GF-D8 (cell line): ENCODE measurements at regions not wholly inside any gene's neighbourhood (a gene's known extent, or its start where the extent isn't known, plus 50 kb on each side); places are given as distances from the start of the nearest gene placed in this dataset.
"Not testable (repeated sequence)": the region's sequence is repeated elsewhere in the genome, so short reads cannot be mapped to it uniquely, and the experiment has no call there.

ENCODE experiments used
- DNase-seq: peaks from one replicate; lab custom pipeline; 2025; lab: John Stamatoyannopoulos, UW

DNA sequence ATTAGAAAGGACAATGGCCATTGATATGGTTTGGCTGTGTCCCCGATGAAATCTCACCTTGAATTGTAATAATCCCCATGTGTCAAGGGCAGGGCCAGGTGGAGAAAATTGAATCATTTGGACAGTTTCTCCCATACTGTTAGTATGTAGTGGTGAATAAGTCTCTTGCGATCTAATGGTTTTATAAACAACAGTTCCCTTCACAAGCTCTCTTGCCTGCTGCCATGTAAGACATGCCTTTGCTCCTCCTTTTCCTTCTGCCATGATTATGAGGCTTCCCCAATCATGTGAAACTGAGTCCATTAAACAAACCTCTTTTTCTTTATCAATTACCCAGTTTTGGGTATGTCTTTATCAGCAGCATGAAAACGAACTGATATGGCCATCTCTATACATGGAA lies 302.7 kb downstream of the SFMBT2 start:
- DNase-seq, result no peak

- no peak for DNase-seq
These were observed 303.5 kb downstream of the SFMBT2 start for GRCh38 chr10:7107285-7107684.

DNA sequence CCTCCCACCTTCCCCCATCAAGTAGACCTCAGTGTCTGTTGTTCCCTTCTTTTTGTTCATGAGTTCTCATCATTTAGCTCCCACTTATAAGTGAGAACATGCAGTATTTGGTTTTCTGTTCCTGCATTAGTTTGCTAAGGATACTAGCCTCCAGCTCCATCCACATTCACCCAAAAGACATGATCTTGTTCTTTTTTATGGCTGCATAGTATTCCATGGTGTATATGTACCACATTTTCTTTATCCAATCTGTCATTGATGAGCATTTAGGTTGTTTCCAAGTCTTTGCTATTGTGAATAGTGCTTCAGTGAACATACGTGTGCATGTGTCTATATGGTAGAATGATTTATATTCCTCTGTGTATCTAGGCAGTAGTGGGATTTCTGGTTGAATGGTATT lies 306.5 kb downstream of the SFMBT2 start:
- DNase-seq, result not testable (repeated sequence)

- no peak for DNase-seq
These were observed 308.1 kb downstream of the SFMBT2 start for GRCh38 chr10:7102557-7103349.

GRCh38 chr10:7102084-7102483 lies 308.8 kb downstream of the SFMBT2 start:
- no peak for DNase-seq

DNA sequence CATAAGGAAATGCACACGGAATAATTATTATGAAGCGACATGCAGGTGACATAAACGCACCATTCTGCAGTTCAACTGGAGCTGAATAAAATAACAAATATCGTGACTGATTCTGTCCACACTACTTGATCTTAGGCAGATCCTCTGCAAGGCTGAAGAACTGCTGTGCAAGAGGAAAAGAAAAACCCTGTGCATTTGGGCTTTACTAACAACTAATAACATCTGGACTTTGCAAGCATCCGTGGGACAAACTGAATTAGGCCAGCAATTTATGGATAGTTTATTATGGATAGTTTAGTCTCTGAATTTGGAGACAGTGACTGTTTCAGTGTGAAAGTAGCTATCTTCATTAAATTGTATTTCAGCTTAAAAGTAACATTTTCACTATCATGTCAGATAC lies 309.4 kb downstream of the SFMBT2 start:
- DNase-seq, result no peak

GRCh38 chr10:7100032-7100702 lies 310.7 kb downstream of the SFMBT2 start:
- DNase-seq, result no peak

DNA sequence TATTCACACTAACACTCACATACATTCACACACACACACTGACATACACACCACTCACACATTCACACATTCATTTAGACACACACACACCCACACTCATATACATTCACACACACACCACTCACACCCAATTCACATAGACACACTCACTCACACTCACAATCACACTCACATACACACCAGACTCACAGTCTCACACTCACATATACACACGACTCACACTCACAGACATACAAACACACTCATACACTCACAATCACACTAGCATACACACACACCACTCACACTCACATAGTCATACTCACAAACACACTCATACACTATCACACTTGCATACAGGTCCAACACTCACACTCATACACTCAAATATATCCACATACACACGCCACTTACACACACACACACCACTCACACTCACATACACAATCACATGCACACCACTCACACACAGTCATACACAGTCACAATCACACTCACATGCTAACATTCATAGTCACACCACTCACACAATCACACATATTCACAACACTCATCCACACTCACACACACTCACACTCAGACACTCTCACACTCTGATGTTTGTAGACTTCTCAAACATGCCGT lies 312.6 kb downstream of the SFMBT2 start:
- DNase-seq, result no peak

DNA sequence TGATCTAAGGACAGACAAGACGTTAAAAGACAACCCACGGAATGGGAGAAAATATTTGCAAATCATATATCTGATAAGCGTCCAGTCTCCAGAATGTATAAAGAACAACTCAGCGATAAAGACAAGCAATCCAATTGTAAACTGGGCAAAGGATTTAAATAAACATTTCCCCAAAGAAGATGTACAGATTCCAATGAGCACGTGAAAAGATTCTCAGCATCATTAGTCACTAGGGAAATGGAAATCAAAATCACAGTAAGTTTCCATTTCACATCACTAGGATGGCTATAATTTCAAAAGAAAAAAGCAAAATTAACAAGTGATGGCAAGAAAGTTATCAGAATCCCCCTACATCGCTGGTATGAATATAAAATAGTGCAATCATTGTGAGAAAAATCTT lies 316.1 kb downstream of the SFMBT2 start:
- no peak for DNase-seq

DNA sequence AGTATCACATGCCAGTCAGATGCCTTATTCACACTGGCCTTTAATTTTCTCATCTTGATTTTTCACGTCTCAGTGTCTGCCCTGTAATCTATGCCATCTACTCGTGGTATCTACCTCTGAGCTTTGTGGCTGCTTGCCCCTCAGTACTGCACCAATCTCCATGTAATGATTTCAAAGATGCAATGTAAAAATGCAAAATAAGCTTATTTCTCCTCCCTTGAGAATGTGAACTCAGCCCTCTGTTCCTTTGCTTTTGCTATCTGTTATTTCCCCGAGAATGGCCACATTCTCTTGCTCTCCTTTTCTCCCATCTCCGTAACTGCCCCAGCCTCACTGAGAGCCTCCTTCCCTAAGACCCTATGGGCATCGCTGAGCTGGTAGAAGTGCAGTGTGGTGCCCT lies 317.5 kb downstream of the SFMBT2 start:
- no peak for DNase-seq

GRCh38 chr10:7092603-7093002 lies 318.2 kb downstream of the SFMBT2 start:
- no peak for DNase-seq

DNA sequence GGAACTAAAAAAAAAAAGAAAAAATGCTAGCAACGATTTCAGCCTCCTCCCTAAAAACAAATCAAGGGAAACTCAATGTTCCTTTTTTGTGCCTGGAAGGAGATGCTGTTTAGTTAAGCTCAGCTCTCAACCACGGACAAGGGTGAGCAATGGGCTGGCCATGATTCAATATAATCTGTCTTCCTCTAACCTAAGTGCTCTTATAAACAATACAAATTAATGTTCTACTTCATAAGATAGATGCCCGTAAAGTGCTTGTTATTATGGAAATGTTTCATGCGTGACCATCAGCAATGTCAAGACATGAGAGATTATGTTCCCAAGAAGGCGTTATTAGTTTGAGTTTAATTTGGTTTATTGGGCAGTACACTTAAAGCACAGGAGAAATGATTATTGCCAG lies 320.3 kb downstream of the SFMBT2 start:
- DNase-seq, result no peak

- no peak for DNase-seq
These were observed 324.8 kb downstream of the SFMBT2 start for GRCh38 chr10:7085913-7086589.

- no peak for DNase-seq
These were observed 325.5 kb downstream of the SFMBT2 start for GRCh38 chr10:7085147-7085912.

DNA sequence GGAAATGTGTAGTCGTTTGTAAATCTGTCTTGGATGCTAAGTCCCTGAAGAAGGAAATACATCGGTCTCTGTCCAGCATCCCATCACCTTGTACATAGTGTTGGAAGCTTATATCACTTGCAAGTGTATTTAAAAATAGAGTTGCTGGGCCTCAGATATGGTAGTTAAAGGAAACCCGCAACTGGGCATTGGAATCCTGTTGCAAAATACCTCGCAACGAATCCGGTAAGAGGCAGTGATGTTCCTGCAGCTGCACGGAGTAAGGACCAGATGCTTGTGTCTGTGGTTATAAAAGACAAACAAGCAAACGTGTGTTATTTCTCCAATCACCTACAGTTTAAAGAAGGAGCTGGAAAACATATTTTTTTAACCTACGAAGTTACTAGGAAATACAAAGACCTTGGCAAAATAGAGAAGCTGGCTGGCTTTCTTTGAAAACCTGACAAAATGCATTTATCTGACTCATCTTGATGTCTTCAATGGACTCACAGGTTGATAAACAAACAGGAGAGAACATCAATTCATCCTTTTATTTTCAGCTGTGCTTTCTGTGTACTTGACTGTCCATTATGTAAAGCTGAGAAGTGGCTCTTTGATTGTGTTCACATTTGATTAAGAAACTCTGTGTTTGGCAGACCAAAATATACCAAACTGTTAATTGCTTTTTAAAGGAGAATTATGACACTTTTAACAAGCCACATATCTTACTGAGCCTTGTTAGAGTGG lies 326.4 kb downstream of the SFMBT2 start:
- DNase-seq, result peak; percentile 96

DNA sequence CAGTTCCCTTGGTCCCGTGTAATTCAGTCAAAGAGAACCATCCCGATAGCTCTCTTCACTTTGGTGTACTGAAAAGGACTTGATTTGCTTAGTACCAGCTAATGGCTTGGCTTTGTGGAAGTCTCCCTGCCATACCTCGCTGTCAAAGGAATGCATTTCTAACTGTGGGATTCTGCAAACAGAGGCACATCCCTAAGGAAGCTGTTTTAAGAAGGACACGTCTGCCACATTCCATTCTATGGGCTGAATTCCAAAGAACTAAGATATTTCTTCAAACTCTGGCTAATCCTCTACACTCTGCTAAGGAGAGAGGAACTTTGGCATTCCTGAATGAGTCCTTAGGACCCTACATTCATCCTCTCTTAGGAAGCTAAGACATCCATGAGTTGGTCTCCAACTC lies 327.9 kb downstream of the SFMBT2 start:
- no peak for DNase-seq

DNA sequence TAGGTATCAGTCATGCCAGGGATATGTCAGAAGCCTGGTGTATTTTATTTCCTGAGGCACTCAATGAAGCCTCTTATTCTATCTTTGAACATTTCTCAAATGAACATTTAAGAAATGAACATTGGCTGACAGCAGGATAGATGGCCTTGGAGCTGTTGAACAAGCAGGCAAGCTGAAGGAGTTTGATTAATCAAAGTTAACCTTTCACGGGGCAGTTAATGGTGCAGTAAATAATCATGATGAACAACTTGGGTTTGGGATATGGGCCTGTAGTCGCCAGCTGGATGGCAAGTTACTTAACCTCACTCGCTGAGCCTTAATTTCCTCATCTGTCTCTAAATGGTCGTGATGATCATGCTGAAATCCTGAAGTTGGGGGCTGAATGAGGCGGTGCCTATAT lies 333.0 kb downstream of the SFMBT2 start:
- DNase-seq, result no peak

DNA sequence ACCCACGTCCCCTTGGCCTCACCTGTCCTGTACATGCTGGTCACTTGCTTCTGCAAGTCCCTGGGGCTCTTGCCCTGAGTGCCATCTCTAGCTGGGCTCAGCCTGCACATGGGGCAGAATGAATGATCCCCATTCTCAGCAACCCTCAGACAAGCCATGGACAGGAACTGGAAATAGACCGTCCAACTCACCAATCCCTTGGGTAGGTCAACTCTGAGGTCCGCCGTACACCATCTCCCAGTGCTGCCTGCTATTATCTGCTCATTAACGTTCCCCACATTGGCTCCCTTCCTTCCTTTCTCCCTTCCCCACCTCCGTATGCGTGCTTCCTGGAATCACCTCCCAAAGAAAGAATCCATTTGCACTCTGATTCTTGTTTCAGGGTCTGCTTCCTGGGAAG lies 335.0 kb downstream of the SFMBT2 start:
- no peak for DNase-seq

DNA sequence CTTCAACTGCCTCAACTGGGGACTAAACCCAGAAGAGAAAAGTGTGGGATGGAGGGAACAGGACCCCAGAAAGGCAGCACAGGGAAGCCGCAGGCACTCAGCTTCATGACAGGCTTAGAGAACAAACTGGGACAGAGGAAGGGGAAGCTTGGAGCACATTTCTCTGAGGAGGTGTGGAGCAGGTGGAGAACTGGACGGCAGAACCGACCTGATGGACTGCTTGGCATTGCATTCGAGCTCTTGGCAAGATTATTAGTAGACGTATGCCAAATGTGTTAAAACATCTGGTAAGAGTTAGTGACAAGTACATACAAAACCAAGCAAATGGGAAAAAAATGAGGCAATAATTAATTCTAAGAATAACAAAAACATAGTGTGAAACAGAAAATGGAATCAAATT lies 335.7 kb downstream of the SFMBT2 start:
- no peak for DNase-seq

DNA sequence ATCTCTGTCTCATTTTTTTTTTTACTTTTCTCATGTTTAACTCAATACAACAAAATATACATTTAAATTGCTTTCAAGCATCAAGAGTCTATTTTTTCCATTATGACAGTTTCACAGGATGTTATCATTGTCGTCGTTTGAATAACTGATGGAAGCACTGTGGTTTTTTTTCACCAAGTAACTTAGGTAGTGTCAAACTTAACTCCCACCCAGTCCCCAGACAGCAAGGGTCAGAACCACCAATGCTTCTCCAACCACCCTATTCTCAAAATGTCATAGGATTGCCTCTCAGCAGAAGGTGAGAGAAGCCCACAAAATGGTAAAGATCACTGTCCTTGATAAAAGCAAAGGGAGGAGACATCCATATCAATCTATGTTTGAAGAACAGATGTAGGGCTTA lies 339.4 kb downstream of the SFMBT2 start:
- no peak for DNase-seq

DNA sequence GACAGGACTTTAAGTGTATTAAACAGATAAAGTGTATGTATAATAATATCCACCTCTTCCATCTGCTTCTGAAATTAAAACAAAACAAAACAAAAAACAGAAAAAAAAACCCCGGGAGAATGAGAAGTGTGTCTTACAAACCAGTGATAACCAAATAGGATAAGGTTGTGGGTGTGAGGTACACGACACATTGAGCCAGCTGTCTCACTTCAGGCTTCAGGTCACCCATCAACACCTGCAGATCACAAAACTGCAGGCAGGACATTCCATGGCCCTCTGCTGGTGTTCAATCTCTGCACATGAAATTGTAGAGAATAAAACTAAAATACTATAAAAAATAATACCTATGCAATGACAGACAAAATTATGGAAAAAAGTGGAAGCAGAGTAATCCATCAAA lies 339.9 kb downstream of the SFMBT2 start:
- no peak for DNase-seq
